Loucy (cell line): ENCODE measurements at regions not wholly inside any gene's neighbourhood (a gene's known extent, or its start where the extent isn't known, plus 50 kb on each side); places are given as distances from the start of the nearest gene placed in this dataset.

Source experiments
- EZH2phosphoT487 ChIP-seq: fragments of 200-600 bp; IDR thresholded peaks from 2 replicates; pipeline ENCODE4 v1.6.1; 2018; ENCODE audit warnings: antibody characterized with exemption, mild to moderate bottlenecking, moderate library complexity, borderline replicate concordance
- TF ChIP-seq, protein P1 (sequence below): fragments of 200-600 bp; sonication (generic); conservative IDR thresholded peaks from 2 replicates; pipeline ENCODE4 v1.5.1; 2014; ENCODE audit warnings: mild to moderate bottlenecking, antibody characterized with exemption, low read length

GRCh38 chr7:155166108-155166507, 96.0 kb downstream of the HTR5A start:
- TF ChIP-seq, protein P1, sequence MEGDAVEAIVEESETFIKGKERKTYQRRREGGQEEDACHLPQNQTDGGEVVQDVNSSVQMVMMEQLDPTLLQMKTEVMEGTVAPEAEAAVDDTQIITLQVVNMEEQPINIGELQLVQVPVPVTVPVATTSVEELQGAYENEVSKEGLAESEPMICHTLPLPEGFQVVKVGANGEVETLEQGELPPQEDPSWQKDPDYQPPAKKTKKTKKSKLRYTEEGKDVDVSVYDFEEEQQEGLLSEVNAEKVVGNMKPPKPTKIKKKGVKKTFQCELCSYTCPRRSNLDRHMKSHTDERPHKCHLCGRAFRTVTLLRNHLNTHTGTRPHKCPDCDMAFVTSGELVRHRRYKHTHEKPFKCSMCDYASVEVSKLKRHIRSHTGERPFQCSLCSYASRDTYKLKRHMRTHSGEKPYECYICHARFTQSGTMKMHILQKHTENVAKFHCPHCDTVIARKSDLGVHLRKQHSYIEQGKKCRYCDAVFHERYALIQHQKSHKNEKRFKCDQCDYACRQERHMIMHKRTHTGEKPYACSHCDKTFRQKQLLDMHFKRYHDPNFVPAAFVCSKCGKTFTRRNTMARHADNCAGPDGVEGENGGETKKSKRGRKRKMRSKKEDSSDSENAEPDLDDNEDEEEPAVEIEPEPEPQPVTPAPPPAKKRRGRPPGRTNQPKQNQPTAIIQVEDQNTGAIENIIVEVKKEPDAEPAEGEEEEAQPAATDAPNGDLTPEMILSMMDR = no peak
- TF ChIP-seq EZH2phosphoT487 = no peak
